Neural cell (in vitro differentiated cells): ENCODE measurements at regions not wholly inside any gene's neighbourhood (a gene's known extent, or its start where the extent isn't known, plus 50 kb on each side); places are given as distances from the start of the nearest gene placed in this dataset.

Experiments
- H2AFZ ChIP-seq: fragments of 200-600, 300-800 bp; sonication (generic), shearing (Covaris generic); 2 replicates; pipeline ENCODE4 v1.6.0; 2014; ENCODE audit warnings: low read depth, mild to moderate bottlenecking, antibody characterized with exemption, low read length, moderate library complexity
- H3F3A ChIP-seq: fragments of 200-600 bp; shearing (Covaris generic); 2 replicates; pipeline ENCODE4 v1.6.1; 2016; ENCODE audit warnings: mild to moderate bottlenecking, moderate library complexity, mixed read lengths, antibody characterized with exemption, low read length; ENCODE audit not compliant: insufficient read depth, poor library complexity, severe bottlenecking
- H3K27ac ChIP-seq: fragments of 200-600, 300-800 bp; sonication (generic), shearing (Covaris generic); 2 replicates; pipeline ENCODE4 v1.5.1; 2014; ENCODE audit warnings: mild to moderate bottlenecking, low read length, moderate library complexity
- H3K27me3 ChIP-seq: fragments of 300-800, 200-600 bp; sonication (generic), shearing (Covaris generic); 2 replicates; pipeline ENCODE4 v1.6.0; 2014; ENCODE audit warnings: mild to moderate bottlenecking, low read depth, low read length, moderate library complexity; ENCODE audit not compliant: insufficient read depth
- H3K36me3 ChIP-seq: fragments of 300-800, 200-600 bp; sonication (generic), shearing (Covaris generic); 2 replicates; pipeline ENCODE4 v1.5.1; 2014; ENCODE audit warnings: mild to moderate bottlenecking, antibody characterized with exemption, low read length, moderate library complexity; ENCODE audit not compliant: insufficient read depth
- H3K4me2 ChIP-seq: fragments of 300-800, 200-600 bp; sonication (generic), shearing (Covaris generic); 2 replicates; pipeline ENCODE4 v1.6.0; 2014; ENCODE audit warnings: mild to moderate bottlenecking, low read length
- H3K4me3 ChIP-seq: fragments of 300-800, 200-600 bp; sonication (generic), shearing (Covaris generic); 2 replicates; pipeline ENCODE4 v1.5.1; 2014; ENCODE audit warnings: mild to moderate bottlenecking, low read length, moderate library complexity
- H3K79me2 ChIP-seq: fragments of 200-600 bp; shearing (Covaris generic); replicated peaks from 2 replicates; pipeline ENCODE4 v1.6.0; 2014; ENCODE audit warnings: mild to moderate bottlenecking, low read length, moderate library complexity; ENCODE audit not compliant: insufficient read depth
- H3K9ac ChIP-seq: fragments of 300-800, 200-600 bp; sonication (generic), shearing (Covaris generic); 2 replicates; pipeline ENCODE4 v1.6.1; 2016; ENCODE audit warnings: mild to moderate bottlenecking, low read length, mixed read lengths
- H3K9me2 ChIP-seq: fragments of 200-600 bp; shearing (Covaris generic); 2 replicates; pipeline ENCODE4 v1.6.1; 2016; ENCODE audit warnings: mild to moderate bottlenecking, low read length, mixed read lengths; ENCODE audit not compliant: insufficient read depth
- H3K9me3 ChIP-seq: fragments of 200-600, 300-800 bp; sonication (generic), shearing (Covaris generic); 2 replicates; pipeline ENCODE4 v1.6.1; 2016; ENCODE audit warnings: mild to moderate bottlenecking, mixed run types, low read length, moderate library complexity, mixed read lengths
- H4K20me1 ChIP-seq: fragments of 200-600 bp; shearing (Covaris generic); 2 replicates; pipeline ENCODE4 v1.6.1; 2016; ENCODE audit warnings: mild to moderate bottlenecking, mixed run types; ENCODE audit not compliant: insufficient read depth
- CTCF ChIP-seq: fragments of 450-650 bp; IDR thresholded peaks from 2 replicates; pipeline ENCODE4 v1.5.1; 2014; ENCODE audit warnings: antibody characterized with exemption, mild to moderate bottlenecking, moderate library complexity; ENCODE audit not compliant: poor library complexity, severe bottlenecking
- EP300 ChIP-seq: fragments of 450-650 bp; conservative IDR thresholded peaks from 2 replicates; pipeline ENCODE4 v1.6.1; 2014; ENCODE audit warnings: antibody characterized with exemption, mild to moderate bottlenecking, moderate library complexity; ENCODE audit not compliant: poor library complexity, severe bottlenecking
- RAD21 ChIP-seq: fragments of 450-650 bp; conservative IDR thresholded peaks from 2 replicates; pipeline ENCODE4 v1.6.1; 2014; ENCODE audit warnings: antibody characterized with exemption, mild to moderate bottlenecking, moderate library complexity
- TAF1 ChIP-seq: IDR thresholded peaks from 2 replicates; pipeline ENCODE4 v1.6.1; 2012; ENCODE audit warnings: low read depth
- TF ChIP-seq, protein P1 (sequence below): IDR thresholded peaks from 2 replicates; pipeline ENCODE4 v1.6.1; 2012; ENCODE audit warnings: borderline replicate concordance

GRCh38 chr13:39185326-39185725 is 147.1 kb downstream of the NHLRC3 start:
- Histone ChIP-seq H3K4me3 (no peak overlapping the region), H3F3A (no peaks in the 10 kb centered on the region), H3K9ac (no peak overlapping the region), H3K4me2 (no peak overlapping the region), H2AFZ (no peak overlapping the region), H3K79me2 (no peaks in the 10 kb centered on the region), H3K27me3 (no peaks in the 10 kb centered on the region), H3K9me3 (no peaks in the 10 kb centered on the region), H3K36me3 (no peaks in the 10 kb centered on the region), H4K20me1 (no peaks in the 10 kb centered on the region), H3K9me2 (no peaks in the 10 kb centered on the region), H3K27ac (no peak overlapping the region)
- TF ChIP-seq, protein P1, sequence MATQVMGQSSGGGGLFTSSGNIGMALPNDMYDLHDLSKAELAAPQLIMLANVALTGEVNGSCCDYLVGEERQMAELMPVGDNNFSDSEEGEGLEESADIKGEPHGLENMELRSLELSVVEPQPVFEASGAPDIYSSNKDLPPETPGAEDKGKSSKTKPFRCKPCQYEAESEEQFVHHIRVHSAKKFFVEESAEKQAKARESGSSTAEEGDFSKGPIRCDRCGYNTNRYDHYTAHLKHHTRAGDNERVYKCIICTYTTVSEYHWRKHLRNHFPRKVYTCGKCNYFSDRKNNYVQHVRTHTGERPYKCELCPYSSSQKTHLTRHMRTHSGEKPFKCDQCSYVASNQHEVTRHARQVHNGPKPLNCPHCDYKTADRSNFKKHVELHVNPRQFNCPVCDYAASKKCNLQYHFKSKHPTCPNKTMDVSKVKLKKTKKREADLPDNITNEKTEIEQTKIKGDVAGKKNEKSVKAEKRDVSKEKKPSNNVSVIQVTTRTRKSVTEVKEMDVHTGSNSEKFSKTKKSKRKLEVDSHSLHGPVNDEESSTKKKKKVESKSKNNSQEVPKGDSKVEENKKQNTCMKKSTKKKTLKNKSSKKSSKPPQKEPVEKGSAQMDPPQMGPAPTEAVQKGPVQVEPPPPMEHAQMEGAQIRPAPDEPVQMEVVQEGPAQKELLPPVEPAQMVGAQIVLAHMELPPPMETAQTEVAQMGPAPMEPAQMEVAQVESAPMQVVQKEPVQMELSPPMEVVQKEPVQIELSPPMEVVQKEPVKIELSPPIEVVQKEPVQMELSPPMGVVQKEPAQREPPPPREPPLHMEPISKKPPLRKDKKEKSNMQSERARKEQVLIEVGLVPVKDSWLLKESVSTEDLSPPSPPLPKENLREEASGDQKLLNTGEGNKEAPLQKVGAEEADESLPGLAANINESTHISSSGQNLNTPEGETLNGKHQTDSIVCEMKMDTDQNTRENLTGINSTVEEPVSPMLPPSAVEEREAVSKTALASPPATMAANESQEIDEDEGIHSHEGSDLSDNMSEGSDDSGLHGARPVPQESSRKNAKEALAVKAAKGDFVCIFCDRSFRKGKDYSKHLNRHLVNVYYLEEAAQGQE: no peak
- TF ChIP-seq TAF1 (no peak), CTCF (no peak)

- H3K9ac ChIP-seq: no peak overlapping the region
- no peaks in the 10 kb centered on the region for H3K36me3 ChIP-seq
- no peaks in the 10 kb centered on the region for H3K9me2 ChIP-seq
- no peak overlapping the region for H2AFZ ChIP-seq
- no peaks in the 10 kb centered on the region for H3F3A ChIP-seq
- no peaks in the 10 kb centered on the region for H3K27me3 ChIP-seq
- no peaks in the 10 kb centered on the region for H3K9me3 ChIP-seq
- H3K27ac ChIP-seq: no peak overlapping the region
- no peak overlapping the region for H3K4me3 ChIP-seq
- H4K20me1 ChIP-seq: no peaks in the 10 kb centered on the region
- TF ChIP-seq, protein P1: no peak
- TF ChIP-seq TAF1 (no peak), RAD21 (no peak), EP300 (no peak)
- no peak overlapping the region for H3K4me2 ChIP-seq
- no peaks in the 10 kb centered on the region for H3K79me2 ChIP-seq
These were observed 148.1 kb downstream of the NHLRC3 start for GRCh38 chr13:39186205-39186875.
